ENCODE measurements at regions not wholly inside any gene's neighbourhood (a gene's known extent, or its start where the extent isn't known, plus 50 kb on each side); places are given as distances from the start of the nearest gene placed in this dataset.

DNA sequence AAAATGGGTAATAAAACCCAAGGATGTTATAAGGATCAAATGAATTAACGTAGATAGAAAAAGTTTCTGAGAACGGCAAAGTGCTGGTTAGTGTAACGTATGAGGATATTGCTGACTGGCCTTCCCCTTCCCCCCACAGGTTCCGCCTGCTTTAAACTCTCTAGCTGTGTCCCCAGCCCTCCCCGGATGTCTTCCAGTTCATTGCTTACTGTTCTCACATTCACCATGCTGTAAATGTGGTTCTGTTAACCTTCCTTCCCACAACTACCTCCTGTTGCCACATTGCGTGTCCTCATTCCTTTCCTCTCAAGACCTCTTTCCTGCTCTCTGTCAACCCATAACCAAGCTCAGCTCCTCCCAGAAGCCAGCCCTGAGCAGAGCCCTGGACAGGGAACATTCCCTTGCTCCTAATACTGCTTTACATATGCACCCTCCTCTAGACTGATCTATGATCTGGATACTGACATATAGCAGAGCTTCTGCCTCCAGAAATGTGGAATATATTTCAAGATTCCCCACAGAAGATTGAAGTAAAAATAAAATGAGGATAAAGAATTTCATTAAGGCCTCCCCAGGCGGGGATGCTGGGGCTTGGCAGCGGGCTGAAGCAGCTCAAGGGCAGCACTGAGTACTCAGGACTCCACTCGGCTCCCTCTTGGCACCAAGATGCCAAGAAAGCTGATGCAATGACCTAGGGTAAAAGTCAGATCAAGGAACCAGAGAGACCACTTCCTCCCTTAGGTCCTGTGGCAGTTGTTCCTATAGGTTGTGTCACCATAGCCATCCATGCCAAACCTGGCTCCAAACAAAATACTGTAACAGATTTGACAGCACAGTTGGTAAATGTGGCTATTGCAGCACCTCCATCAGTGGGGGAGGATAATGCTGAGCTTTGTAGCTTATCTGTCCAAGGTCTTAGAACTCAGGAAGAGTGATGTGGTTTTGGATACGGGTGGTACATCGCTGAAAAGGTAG is 136.4 kb upstream of the PIK3C3 start:
- Mint-ChIP-seq H3K36me3 (ENCODE audit: low read depth) (no peaks in the 10 kb centered on the region), H3K27me3 (ENCODE audit: insufficient read depth) (peaks cover 6% of the 10 kb centered on the region)
- DNase-seq = no peak

DNA sequence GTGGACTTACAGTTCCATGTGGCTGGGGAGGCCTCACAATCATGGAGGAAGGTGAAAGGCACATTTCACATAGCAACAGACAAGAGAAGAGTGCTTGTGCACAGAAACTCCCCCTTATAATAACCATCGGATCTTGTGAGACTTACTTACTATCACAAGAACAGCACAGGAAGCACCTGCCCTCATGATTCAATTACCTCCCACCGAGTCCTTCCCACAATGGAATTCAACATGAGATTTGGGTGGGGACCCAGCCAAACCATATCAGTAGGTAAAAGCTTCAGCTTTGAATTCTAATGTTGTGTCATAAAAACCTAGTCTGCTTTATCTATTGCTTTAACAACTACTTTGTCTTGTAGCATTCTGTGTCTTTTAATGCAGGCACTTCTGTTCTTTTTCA is 140.4 kb upstream of the PIK3C3 start:
- Histone ChIP-seq H3K27ac (ENCODE audit: low read depth, low read length) (no peak overlapping the region), H3K9me3 (ENCODE audit: control insufficient read depth, low read length) (peaks cover 9% of the 10 kb centered on the region), H3K27me3 (ENCODE audit: control insufficient read depth, insufficient read depth, low read length, poor library complexity, severe bottlenecking) (no peaks in the 10 kb centered on the region), H3K4me3 (ENCODE audit: low read length) (no peak overlapping the region), H3K9ac (ENCODE audit: extremely low read depth, low read length, poor library complexity, severe bottlenecking) (no peak overlapping the region), H3K4me1 (ENCODE audit: control insufficient read depth, insufficient read depth, low read length) (peaks cover 5% of the 10 kb centered on the region), H3K36me3 (ENCODE audit: control insufficient read depth, insufficient read depth, low read length) (no peaks in the 10 kb centered on the region)
- peaks cover 3% of the 10 kb centered on the region for H3K36me3 Mint-ChIP-seq (ENCODE audit: low read depth)
- no peak overlapping the region for H3K27ac Mint-ChIP-seq
- 98% methylated on average over 2 of the region's 2 CpGs; no CpG with 5 or more reads in 1 of the 2 experiments for WGBS, 2 experiments (ENCODE audit: insufficient coverage in 1 of 2, insufficient read length in 1 of 2)
- H3K9me3 Mint-ChIP-seq = peaks cover 19% of the 10 kb centered on the region
- TF ChIP-seq, protein P1, sequence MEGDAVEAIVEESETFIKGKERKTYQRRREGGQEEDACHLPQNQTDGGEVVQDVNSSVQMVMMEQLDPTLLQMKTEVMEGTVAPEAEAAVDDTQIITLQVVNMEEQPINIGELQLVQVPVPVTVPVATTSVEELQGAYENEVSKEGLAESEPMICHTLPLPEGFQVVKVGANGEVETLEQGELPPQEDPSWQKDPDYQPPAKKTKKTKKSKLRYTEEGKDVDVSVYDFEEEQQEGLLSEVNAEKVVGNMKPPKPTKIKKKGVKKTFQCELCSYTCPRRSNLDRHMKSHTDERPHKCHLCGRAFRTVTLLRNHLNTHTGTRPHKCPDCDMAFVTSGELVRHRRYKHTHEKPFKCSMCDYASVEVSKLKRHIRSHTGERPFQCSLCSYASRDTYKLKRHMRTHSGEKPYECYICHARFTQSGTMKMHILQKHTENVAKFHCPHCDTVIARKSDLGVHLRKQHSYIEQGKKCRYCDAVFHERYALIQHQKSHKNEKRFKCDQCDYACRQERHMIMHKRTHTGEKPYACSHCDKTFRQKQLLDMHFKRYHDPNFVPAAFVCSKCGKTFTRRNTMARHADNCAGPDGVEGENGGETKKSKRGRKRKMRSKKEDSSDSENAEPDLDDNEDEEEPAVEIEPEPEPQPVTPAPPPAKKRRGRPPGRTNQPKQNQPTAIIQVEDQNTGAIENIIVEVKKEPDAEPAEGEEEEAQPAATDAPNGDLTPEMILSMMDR (conservative IDR thresholded peaks at IDR 0.05) = no peak
- H3K4me3 Mint-ChIP-seq = no peak overlapping the region
- peaks cover 6% of the 10 kb centered on the region for H3K27me3 Mint-ChIP-seq (ENCODE audit: insufficient read depth)
- peaks cover 24% of the 10 kb centered on the region for H3K4me1 Mint-ChIP-seq
- DNase-seq = no peak

More for the DNA sequence above, 136.4 kb upstream of the PIK3C3 start:
- H3K9me3 ChIP-seq (ENCODE audit: control insufficient read depth, low read length) = peaks cover 9% of the 10 kb centered on the region
- 94 to 96% methylated on average over 7 to 11 of the region's 11 CpGs for WGBS, 2 experiments (ENCODE audit: insufficient coverage in 1 of 2, insufficient read length in 1 of 2)
- H3K9ac ChIP-seq (ENCODE audit: extremely low read depth, low read length, poor library complexity, severe bottlenecking) = no peak overlapping the region
- H3K4me3 Mint-ChIP-seq = no peak overlapping the region
- peaks cover 10% of the 10 kb centered on the region for H3K9me3 Mint-ChIP-seq
- peak overlapping the region; percentile 28 for H3K27ac Mint-ChIP-seq
- peaks cover 27% of the 10 kb centered on the region for H3K4me1 Mint-ChIP-seq
- TF ChIP-seq, protein P1 (conservative IDR thresholded peaks at IDR 0.05) = no peak
- H3K27ac ChIP-seq (ENCODE audit: low read depth, low read length) = no peak overlapping the region
- no peaks in the 10 kb centered on the region for H3K27me3 ChIP-seq (ENCODE audit: control insufficient read depth, insufficient read depth, low read length, poor library complexity, severe bottlenecking)
- H3K4me1 ChIP-seq (ENCODE audit: control insufficient read depth, insufficient read depth, low read length) = peaks cover 3% of the 10 kb centered on the region
- no peak overlapping the region for H3K4me3 ChIP-seq (ENCODE audit: low read length)
- H3K36me3 ChIP-seq (ENCODE audit: control insufficient read depth, insufficient read depth, low read length) = no peaks in the 10 kb centered on the region

DNA sequence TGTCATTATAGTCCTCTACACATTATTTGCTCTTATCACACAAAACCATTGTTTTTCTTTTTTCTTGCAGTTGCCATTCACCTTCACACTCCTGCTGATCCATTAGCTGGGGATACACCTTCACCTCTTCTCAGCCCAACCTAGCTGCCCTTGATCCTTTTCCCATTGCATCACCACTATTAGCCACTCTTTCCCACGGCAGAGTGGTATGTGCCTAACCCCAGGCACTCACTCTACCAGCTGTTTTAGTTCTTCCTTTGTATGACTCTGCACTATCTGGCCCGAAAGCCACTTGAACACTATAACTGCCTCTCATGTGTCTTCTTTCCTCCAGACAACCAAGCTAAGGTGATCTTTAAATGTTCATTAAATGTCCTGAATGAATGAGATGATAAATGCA is 145.4 kb upstream of the PIK3C3 start:
- H3K27me3 Mint-ChIP-seq (ENCODE audit: insufficient read depth) = no peaks in the 10 kb centered on the region
- H3K4me3 ChIP-seq (ENCODE audit: low read length) = no peak overlapping the region
- H3K4me1 ChIP-seq (ENCODE audit: control insufficient read depth, insufficient read depth, low read length) = peaks cover 2% of the 10 kb centered on the region
- H3K27ac Mint-ChIP-seq = peak overlapping the region; percentile 20
- WGBS, 2 experiments (ENCODE audit: insufficient coverage in 1 of 2, insufficient read length in 1 of 2) = 83% methylated on average over 2 of the region's 2 CpGs; no CpG with 5 or more reads in 1 of the 2 experiments
- H3K27ac ChIP-seq (ENCODE audit: low read depth, low read length) = no peak overlapping the region
- H3K9me3 ChIP-seq (ENCODE audit: control insufficient read depth, low read length) = peaks cover 7% of the 10 kb centered on the region
- H3K36me3 ChIP-seq (ENCODE audit: control insufficient read depth, insufficient read depth, low read length) = no peaks in the 10 kb centered on the region
- DNase-seq = peak; percentile 64
- TF ChIP-seq, protein P1 (conservative IDR thresholded peaks at IDR 0.05) = no peak
- peaks cover 17% of the 10 kb centered on the region for H3K4me1 Mint-ChIP-seq
- peaks cover 19% of the 10 kb centered on the region for H3K9me3 Mint-ChIP-seq
- no peak overlapping the region for H3K9ac ChIP-seq (ENCODE audit: extremely low read depth, low read length, poor library complexity, severe bottlenecking)
- H3K36me3 Mint-ChIP-seq (ENCODE audit: low read depth) = peaks cover 3% of the 10 kb centered on the region
- H3K27me3 ChIP-seq (ENCODE audit: control insufficient read depth, insufficient read depth, low read length, poor library complexity, severe bottlenecking) = no peaks in the 10 kb centered on the region
- no peak overlapping the region for H3K4me3 Mint-ChIP-seq

Measured in endodermal cell (in vitro differentiated cells).